GM23248 (cell line): ENCODE measurements at regions not wholly inside any gene's neighbourhood (a gene's known extent, or its start where the extent isn't known, plus 50 kb on each side); places are given as distances from the start of the nearest gene placed in this dataset.

Experiments
- DNase-seq: peaks from one replicate; pipeline ENCODE4 v3.0.0-alpha.2; 2015
- H2AFZ ChIP-seq: fragments of 200-600 bp; sonication (generic); 2 replicates; pipeline ENCODE4 v1.6.1; 2016; ENCODE audit warnings: antibody characterized with exemption
- H3F3A ChIP-seq: fragments of 200-600 bp; sonication (generic); 2 replicates; pipeline ENCODE4 v1.6.1; 2016; ENCODE audit warnings: mild to moderate bottlenecking, antibody characterized with exemption, mixed run types; ENCODE audit not compliant: insufficient read depth
- H3K27ac ChIP-seq: fragments of 200-600 bp; sonication (generic); 2 replicates; pipeline ENCODE4 v1.5.1; 2016; ENCODE audit warnings: mild to moderate bottlenecking
- H3K27me3 ChIP-seq: fragments of 200-600 bp; sonication (generic); replicated peaks from 2 replicates; pipeline ENCODE4 v1.6.1; 2016; ENCODE audit warnings: mild to moderate bottlenecking; ENCODE audit not compliant: insufficient read depth
- H3K36me3 ChIP-seq: fragments of 200-600 bp; sonication (generic); 2 replicates; pipeline ENCODE4 v1.6.1; 2016; ENCODE audit warnings: low read depth, mild to moderate bottlenecking
- H3K4me1 ChIP-seq: fragments of 200-600 bp; sonication (generic); 2 replicates; pipeline ENCODE4 v1.6.1; 2016; ENCODE audit warnings: mild to moderate bottlenecking; ENCODE audit not compliant: insufficient read depth
- H3K4me2 ChIP-seq: fragments of 200-600 bp; sonication (generic); one replicate; pipeline ENCODE4 v1.6.1; 2016; ENCODE audit warnings: mild to moderate bottlenecking; ENCODE audit not compliant: unreplicated experiment
- H3K4me3 ChIP-seq: fragments of 200-600 bp; sonication (generic); 2 replicates; pipeline ENCODE4 v1.5.1; 2016; ENCODE audit warnings: mild to moderate bottlenecking
- H3K79me2 ChIP-seq: fragments of 200-600 bp; sonication (generic); 2 replicates; pipeline ENCODE4 v1.6.1; 2016; ENCODE audit warnings: mild to moderate bottlenecking; ENCODE audit not compliant: insufficient read depth
- H3K9ac ChIP-seq: fragments of 200-600 bp; sonication (generic); 2 replicates; pipeline ENCODE4 v1.6.1; 2016; ENCODE audit warnings: mild to moderate bottlenecking
- H3K9me2 ChIP-seq: fragments of 200-600 bp; sonication (generic); 2 replicates; pipeline ENCODE4 v1.6.1; 2016; ENCODE audit warnings: mixed run types, mild to moderate bottlenecking, moderate library complexity; ENCODE audit not compliant: insufficient read depth
- H3K9me3 ChIP-seq: fragments of 200-600 bp; sonication (generic); one replicate; pipeline ENCODE4 v1.6.1; 2017; ENCODE audit warnings: low read depth
- H4K20me1 ChIP-seq: fragments of 200-600 bp; sonication (generic); 2 replicates; pipeline ENCODE4 v1.6.0; 2016; ENCODE audit not compliant: insufficient read depth
- EZH2 ChIP-seq: fragments of 200-600 bp; sonication (generic); IDR thresholded peaks from 2 replicates; pipeline ENCODE4 v1.6.1; 2018; ENCODE audit warnings: antibody characterized with exemption, mild to moderate bottlenecking; ENCODE audit not compliant: insufficient read depth, poor library complexity, severe bottlenecking
- EZH2phosphoT487 ChIP-seq: fragments of 200-600 bp; sonication (generic); IDR thresholded peaks from 2 replicates; pipeline ENCODE4 v1.6.1; 2018; ENCODE audit warnings: antibody characterized with exemption, moderate library complexity, mild to moderate bottlenecking, low read depth; ENCODE audit not compliant: insufficient read depth
- WGBS, 2 experiments: methylation state at CpG; one replicate each; pipeline ENCODE4 v1.1.6; 2015 to 2017; ENCODE audit warnings: low lambda C conversion rate in 2 of 2, low coverage in 1 of 2; ENCODE audit errors: missing lambda C conversion rate in 2 of 2; 5-methylcytosine and 5-hydroxymethylcytosine counted together
- in situ Hi-C: fragments of 300-500 bp; cut with MboI; formaldehyde crosslinking; loops from 2 replicates; pipeline ENCODE4 v1.15.0; 2020

DNA sequence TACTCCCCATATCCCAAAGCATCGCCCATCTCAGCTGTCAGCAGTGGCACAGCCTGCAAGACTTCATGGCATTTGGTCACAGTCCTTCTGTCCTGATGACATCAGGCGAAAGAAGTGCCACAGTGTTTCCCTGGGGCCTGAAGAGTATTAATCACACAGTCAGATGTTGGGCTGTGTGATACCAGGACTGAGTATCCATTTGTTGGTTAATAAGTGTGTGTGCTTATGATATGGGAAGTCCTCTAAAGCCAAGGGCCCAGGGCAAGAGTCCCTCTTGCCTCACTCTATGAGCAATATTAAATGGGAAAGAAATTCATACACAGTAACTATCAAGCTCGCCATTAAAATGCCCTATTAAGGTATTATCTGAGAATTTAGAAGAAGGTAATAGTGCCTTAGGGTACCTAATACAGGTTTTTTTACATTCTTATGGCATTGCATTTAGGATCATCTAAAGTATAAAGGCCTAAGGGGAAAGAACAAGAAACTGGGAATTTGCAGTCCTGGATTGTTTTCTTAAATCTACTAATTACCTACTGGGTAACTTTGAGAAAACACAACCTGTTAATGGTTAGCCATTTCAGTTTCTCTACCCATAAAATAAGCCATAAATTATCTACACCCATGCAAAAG lies 204.1 kb upstream of the PREP start:
- H3K27me3 ChIP-seq = no peaks in the 10 kb centered on the region
- no peak overlapping the region for H3K4me2 ChIP-seq
- H3K9ac ChIP-seq = no peak overlapping the region
- peaks cover 37% of the 10 kb centered on the region for H3K4me1 ChIP-seq
- H3K9me2 ChIP-seq = no peaks in the 10 kb centered on the region
- H3F3A ChIP-seq = peaks cover 30% of the 10 kb centered on the region
- H3K4me3 ChIP-seq = no peak overlapping the region
- 99% methylated on average over 3 of the region's 3 CpGs for WGBS, 2 experiments
- H3K9me3 ChIP-seq = no peaks in the 10 kb centered on the region
- H3K79me2 ChIP-seq = no peaks in the 10 kb centered on the region
- no peak for DNase-seq
- no peak for TF ChIP-seq EZH2
- no peak for TF ChIP-seq EZH2phosphoT487
- H3K27ac ChIP-seq = no peak overlapping the region
- in situ Hi-C loops = no loop called here
- no peaks in the 10 kb centered on the region for H3K36me3 ChIP-seq
- no peaks in the 10 kb centered on the region for H4K20me1 ChIP-seq
- no peak overlapping the region for H2AFZ ChIP-seq

DNA sequence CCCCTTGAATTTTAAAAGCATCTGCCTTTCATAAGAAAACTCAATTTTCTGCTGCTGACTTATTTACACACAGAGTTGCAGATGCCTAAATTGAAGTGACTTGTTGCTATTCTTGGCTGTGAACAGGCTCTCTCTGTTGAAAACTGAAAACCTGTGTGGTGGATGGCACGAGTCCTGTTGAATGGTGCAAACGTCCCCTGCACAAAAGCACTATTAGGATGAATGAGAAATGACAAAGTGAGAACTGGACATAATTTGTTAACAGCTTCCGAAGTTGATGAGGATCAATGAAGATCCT lies 201.7 kb upstream of the PREP start:
- H3F3A ChIP-seq = peaks cover 39% of the 10 kb centered on the region
- no peak overlapping the region for H2AFZ ChIP-seq
- no peaks in the 10 kb centered on the region for H3K36me3 ChIP-seq
- no peaks in the 10 kb centered on the region for H3K9me2 ChIP-seq
- TF ChIP-seq EZH2 (no peak), EZH2phosphoT487 (no peak)
- H3K4me2 ChIP-seq = no peak overlapping the region
- H3K79me2 ChIP-seq = no peaks in the 10 kb centered on the region
- 54 to 62% methylated on average over 3 of the region's 3 CpGs for whole genome bisulfite sequencing, 2 experiments
- no peak overlapping the region for H3K9ac ChIP-seq
- H3K4me1 ChIP-seq = peaks cover 58% of the 10 kb centered on the region
- no peak overlapping the region for H3K4me3 ChIP-seq
- no peaks in the 10 kb centered on the region for H3K9me3 ChIP-seq
- H3K27me3 ChIP-seq = no peaks in the 10 kb centered on the region
- in situ Hi-C loops = no loop called here
- no peaks in the 10 kb centered on the region for H4K20me1 ChIP-seq
- no peak overlapping the region for H3K27ac ChIP-seq
- DNase-seq = no peak

DNA sequence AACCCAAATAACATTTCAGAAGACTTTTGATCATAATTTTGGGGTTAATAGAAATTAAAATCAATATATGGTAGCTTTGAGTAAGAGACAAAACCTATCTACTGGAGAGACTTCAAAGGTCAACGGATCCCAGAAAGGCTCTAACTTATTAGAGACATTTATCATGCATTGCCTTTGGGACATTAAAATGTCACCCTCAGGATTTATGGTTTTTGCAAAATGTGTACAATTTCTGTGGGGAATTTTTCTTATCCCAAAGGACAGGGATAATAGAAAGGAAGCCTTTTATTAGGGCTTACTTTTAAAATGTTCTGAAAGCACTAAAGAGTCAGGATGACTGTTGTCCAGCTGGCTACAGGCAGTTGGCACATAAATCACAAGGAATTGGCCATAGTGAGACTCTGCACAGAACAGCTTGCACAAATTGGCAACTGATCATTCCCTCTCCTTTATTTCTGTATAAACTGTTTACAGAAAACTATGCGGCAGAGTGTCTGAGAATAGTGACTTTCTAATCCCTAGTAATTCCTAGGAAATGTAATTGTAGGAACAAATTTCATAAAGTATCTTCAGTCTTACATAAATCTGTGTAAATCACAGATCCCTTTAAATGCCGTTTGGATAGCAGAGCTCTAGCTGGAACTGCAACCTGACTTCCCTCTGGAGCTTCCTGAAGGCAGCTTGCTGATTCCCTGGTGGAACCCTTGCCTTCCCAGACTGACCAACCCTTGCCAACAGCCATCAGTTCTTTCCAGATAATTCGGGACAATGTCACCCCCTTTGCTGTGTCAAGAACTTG lies 201.1 kb upstream of the PREP start:
- Histone ChIP-seq H3K36me3 (no peaks in the 10 kb centered on the region), H3K9me2 (no peaks in the 10 kb centered on the region), H3K27me3 (no peaks in the 10 kb centered on the region), H3K4me2 (peak overlapping the region; percentile 16), H2AFZ (no peak overlapping the region), H3K4me3 (no peak overlapping the region), H4K20me1 (no peaks in the 10 kb centered on the region), H3K9ac (no peak overlapping the region), H3K9me3 (no peaks in the 10 kb centered on the region), H3K4me1 (peaks cover 57% of the 10 kb centered on the region), H3K79me2 (no peaks in the 10 kb centered on the region), H3F3A (peaks cover 34% of the 10 kb centered on the region), H3K27ac (no peak overlapping the region)
- 20% methylated on average over 4 of the region's 4 CpGs for WGBS, 2 experiments
- peak; percentile 54 for DNase-seq
- in situ Hi-C loops = no loop called here
- TF ChIP-seq EZH2 (no peak), EZH2phosphoT487 (no peak)

DNA sequence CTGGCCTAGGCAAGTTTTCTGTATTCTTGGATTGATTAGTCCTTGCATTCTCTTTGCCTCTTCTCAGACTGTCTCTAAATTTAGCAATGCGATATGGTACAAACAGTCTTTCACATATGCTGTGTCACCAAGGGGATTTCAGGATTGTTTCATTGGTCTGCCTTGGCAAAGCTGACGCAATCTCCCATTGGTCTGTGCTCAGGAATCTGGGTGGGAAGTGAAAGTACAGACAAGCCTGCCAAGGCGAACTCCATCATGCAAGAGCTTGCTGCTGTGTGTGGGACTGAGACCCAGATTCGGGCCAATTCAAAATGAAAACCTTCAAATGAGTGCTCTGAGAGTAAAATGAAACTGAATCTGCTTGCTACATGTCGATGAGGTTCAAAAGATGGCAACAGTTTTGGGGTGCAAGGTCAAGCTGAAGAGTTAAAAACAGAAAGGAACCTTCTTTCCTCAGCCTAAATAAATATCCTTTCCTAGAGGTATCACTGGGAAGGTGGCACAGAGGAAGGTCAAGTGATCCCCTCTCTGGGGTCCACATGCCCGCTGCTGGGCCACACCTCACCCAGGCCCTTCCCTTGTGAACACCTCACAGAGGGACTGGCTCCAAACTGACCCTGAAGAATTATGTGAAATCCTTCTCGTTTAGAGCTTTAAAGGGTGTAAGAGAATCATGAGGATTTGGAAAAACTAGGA lies 198.8 kb upstream of the PREP start:
- 31 to 34% methylated on average over 7 of the region's 7 CpGs for WGBS, 2 experiments
- H2AFZ ChIP-seq = peak overlapping the region; percentile 45
- in situ Hi-C loops = no loop called here
- H4K20me1 ChIP-seq = no peaks in the 10 kb centered on the region
- no peaks in the 10 kb centered on the region for H3K9me2 ChIP-seq
- H3K27ac ChIP-seq = peak overlapping the region; percentile 95
- H3F3A ChIP-seq = peaks cover 25% of the 10 kb centered on the region
- H3K4me2 ChIP-seq = peak overlapping the region; percentile 69
- no peaks in the 10 kb centered on the region for H3K27me3 ChIP-seq
- peak; percentile 99 for DNase-seq
- TF ChIP-seq EZH2 (no peak), EZH2phosphoT487 (no peak)
- H3K4me3 ChIP-seq = peak overlapping the region; percentile 35
- H3K79me2 ChIP-seq = no peaks in the 10 kb centered on the region
- H3K9me3 ChIP-seq = no peaks in the 10 kb centered on the region
- H3K36me3 ChIP-seq = no peaks in the 10 kb centered on the region
- peak overlapping the region; percentile 76 for H3K9ac ChIP-seq
- H3K4me1 ChIP-seq = peaks cover 45% of the 10 kb centered on the region
